PC-3 (cell line): ENCODE measurements at regions not wholly inside any gene's neighbourhood (a gene's known extent, or its start where the extent isn't known, plus 50 kb on each side); places are given as distances from the start of the nearest gene placed in this dataset.

ENCODE experiments used
- ATAC-seq: fragments of 200-7000 bp; cut with Tn5 transposase; 2 replicates; pipeline ENCODE4 v1.9.1; 2020; ENCODE audit warnings: mild to moderate bottlenecking, moderate library complexity
- BruUV-seq: library from RNA; stranded (reverse); fragments of 400-500 nt; replicated peaks from 2 replicates; lab custom pipeline; 2021; lab: Mats Ljungman, UMichigan
- CTCF ChIA-PET: fragments of 300-600 bp; sonication (Branson Sonifier 250); formaldehyde crosslinking; loops from one replicate; lab custom pipeline; 2022; ENCODE audit warnings: antibody characterized with exemption; lab: Charles Lee
- POLR2A ChIA-PET: fragments of 300-600 bp; sonication (Branson Sonifier 250); formaldehyde crosslinking; loops from one replicate; lab custom pipeline; 2022; ENCODE audit warnings: antibody characterized with exemption; ENCODE audit not compliant: unreplicated experiment; lab: Charles Lee
- DNase-seq: peaks from one replicate; pipeline ENCODE4 v3.0.0-alpha.2; 2015
- H2AFZ ChIP-seq: fragments of 300-600 bp; sonication (generic); 2 replicates; pipeline ENCODE4 v1.6.0; 2016; ENCODE audit warnings: antibody characterized with exemption, low read length
- H3F3A ChIP-seq: fragments of 300-600 bp; sonication (generic); one replicate; pipeline ENCODE4 v1.6.0; 2017; ENCODE audit warnings: antibody characterized with exemption, low read length, control low read depth, mild to moderate bottlenecking; ENCODE audit not compliant: unreplicated experiment
- H3K27ac ChIP-seq: fragments of 300-600 bp; sonication (generic); 2 replicates; pipeline ENCODE4 v1.5.1; 2016; ENCODE audit warnings: mild to moderate bottlenecking, low read length
- H3K27me3 ChIP-seq: fragments of 300-600 bp; sonication (generic); 2 replicates; pipeline ENCODE4 v1.6.1; 2016; ENCODE audit warnings: low read length, mixed read lengths
- H3K36me3 ChIP-seq: fragments of 300-600 bp; sonication (generic); 2 replicates; pipeline ENCODE4 v1.6.1; 2016; ENCODE audit warnings: low read depth, mixed run types, low read length, mixed read lengths
- H3K4me1 ChIP-seq: fragments of 300-600 bp; sonication (generic); 2 replicates; pipeline ENCODE4 v1.5.1; 2016; ENCODE audit warnings: low read length; ENCODE audit not compliant: insufficient read depth
- H3K4me2 ChIP-seq: fragments of 300-600 bp; sonication (generic); 2 replicates; pipeline ENCODE4 v1.6.0; 2016; ENCODE audit warnings: low read length
- H3K4me3 ChIP-seq: fragments of 300-600 bp; sonication (generic); 2 replicates; pipeline ENCODE4 v1.5.1; 2016; ENCODE audit warnings: mild to moderate bottlenecking, low read length, mixed read lengths
- H3K79me2 ChIP-seq: fragments of 300-600 bp; sonication (generic); 2 replicates; pipeline ENCODE4 v1.6.1; 2017; ENCODE audit warnings: low read length, mixed read lengths
- H3K9ac ChIP-seq: fragments of 300-600 bp; sonication (generic); 2 replicates; pipeline ENCODE4 v1.6.0; 2016; ENCODE audit warnings: mild to moderate bottlenecking, low read length
- H3K9me2 ChIP-seq: fragments of 300-600 bp; sonication (generic); replicated peaks from 2 replicates; pipeline ENCODE4 v1.6.1; 2016; ENCODE audit warnings: mixed run types, low read length, mixed read lengths
- H3K9me3 ChIP-seq: fragments of 300-600 bp; sonication (generic); 2 replicates; pipeline ENCODE4 v1.6.1; 2016; ENCODE audit warnings: low read length, mixed read lengths
- H4K20me1 ChIP-seq: fragments of 300-600 bp; sonication (generic); 2 replicates; pipeline ENCODE4 v1.6.1; 2016; ENCODE audit warnings: low read length, mixed read lengths
- EZH2 ChIP-seq: fragments of 300-600 bp; sonication (generic); IDR thresholded peaks from one replicate; pipeline ENCODE4 v1.6.1; 2017; ENCODE audit warnings: antibody characterized with exemption, mild to moderate bottlenecking, low read length; ENCODE audit not compliant: unreplicated experiment
- EZH2phosphoT487 ChIP-seq: fragments of 300-600 bp; sonication (generic); IDR thresholded peaks from 2 replicates; pipeline ENCODE4 v1.6.1; 2018; ENCODE audit warnings: mild to moderate bottlenecking, antibody characterized with exemption, low read length, borderline replicate concordance
- intact Hi-C: fragments of 100-400 bp; cut with micrococcal nuclease; formaldehyde crosslinking; loops from 2 replicates; pipeline ENCODE4 v1.9.0; 2023
- TF ChIP-seq, protein P1 (sequence below): fragments of 300-600 bp; sonication (generic); conservative IDR thresholded peaks from 2 replicates; pipeline ENCODE4 v1.5.1; 2017; ENCODE audit warnings: antibody characterized with exemption, low read depth, mild to moderate bottlenecking, low read length

DNA sequence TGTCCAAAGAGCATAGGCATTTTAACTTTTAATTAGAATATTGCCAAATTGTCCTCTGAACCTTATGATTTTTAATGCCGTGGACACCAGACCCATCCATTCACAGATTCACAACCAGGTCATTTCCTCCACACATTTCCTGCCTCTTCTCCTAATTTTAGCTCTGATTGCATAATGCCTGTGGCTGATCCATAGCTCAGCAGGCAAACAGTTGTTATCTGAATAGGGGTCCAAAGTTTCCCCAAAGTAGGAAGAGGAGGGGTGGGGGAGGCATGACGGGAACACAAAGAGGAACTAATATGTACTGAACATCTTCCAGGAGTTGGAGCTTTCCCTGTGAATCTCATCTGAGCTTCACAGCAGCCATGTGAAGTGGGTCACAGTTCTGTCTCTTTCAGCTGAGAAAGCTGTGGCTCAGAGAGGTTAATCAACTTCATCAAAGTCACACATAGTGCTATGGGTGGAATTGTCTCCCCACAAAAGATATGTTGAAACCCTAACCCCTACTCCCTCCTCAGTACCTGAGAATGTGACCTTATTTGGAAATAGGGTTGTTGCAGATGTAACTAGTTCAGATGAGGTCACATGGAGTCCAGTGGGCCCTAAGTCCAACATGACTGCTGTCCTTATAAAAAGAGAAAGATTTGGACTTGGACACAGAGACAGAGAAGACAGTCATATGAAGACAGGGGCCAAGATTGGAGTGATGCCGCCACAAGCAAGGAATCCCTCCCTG lies 106.7 kb upstream of the AGBL1 start:
- CTCF ChIA-PET = no interaction called here
- POLR2A ChIA-PET = no interaction called here
- H3K4me1 ChIP-seq = no peaks in the 10 kb centered on the region
- no peak for DNase-seq
- H3F3A ChIP-seq = no peaks in the 10 kb centered on the region
- H3K27ac ChIP-seq = no peak overlapping the region
- BruUV-seq = no TSS peak
- no peak overlapping the region for H3K4me2 ChIP-seq
- no peak overlapping the region for H2AFZ ChIP-seq
- no peaks in the 10 kb centered on the region for H3K36me3 ChIP-seq
- intact Hi-C loops = no loop called here
- H3K27me3 ChIP-seq = 0 out of 2 replicates have a peak, but pooled peaks cover 8% of the 10 kb centered on the region
- ATAC-seq = no peak
- TF ChIP-seq EZH2phosphoT487 (no peak), EZH2 (no peak)
- TF ChIP-seq, protein P1, sequence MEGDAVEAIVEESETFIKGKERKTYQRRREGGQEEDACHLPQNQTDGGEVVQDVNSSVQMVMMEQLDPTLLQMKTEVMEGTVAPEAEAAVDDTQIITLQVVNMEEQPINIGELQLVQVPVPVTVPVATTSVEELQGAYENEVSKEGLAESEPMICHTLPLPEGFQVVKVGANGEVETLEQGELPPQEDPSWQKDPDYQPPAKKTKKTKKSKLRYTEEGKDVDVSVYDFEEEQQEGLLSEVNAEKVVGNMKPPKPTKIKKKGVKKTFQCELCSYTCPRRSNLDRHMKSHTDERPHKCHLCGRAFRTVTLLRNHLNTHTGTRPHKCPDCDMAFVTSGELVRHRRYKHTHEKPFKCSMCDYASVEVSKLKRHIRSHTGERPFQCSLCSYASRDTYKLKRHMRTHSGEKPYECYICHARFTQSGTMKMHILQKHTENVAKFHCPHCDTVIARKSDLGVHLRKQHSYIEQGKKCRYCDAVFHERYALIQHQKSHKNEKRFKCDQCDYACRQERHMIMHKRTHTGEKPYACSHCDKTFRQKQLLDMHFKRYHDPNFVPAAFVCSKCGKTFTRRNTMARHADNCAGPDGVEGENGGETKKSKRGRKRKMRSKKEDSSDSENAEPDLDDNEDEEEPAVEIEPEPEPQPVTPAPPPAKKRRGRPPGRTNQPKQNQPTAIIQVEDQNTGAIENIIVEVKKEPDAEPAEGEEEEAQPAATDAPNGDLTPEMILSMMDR = no peak
- no peaks in the 10 kb centered on the region for H3K79me2 ChIP-seq
- no peaks in the 10 kb centered on the region for H4K20me1 ChIP-seq
- no peak overlapping the region for H3K4me3 ChIP-seq
- no peak overlapping the region for H3K9ac ChIP-seq
- H3K9me3 ChIP-seq = no peaks in the 10 kb centered on the region
- H3K9me2 ChIP-seq = no peaks in the 10 kb centered on the region

DNA sequence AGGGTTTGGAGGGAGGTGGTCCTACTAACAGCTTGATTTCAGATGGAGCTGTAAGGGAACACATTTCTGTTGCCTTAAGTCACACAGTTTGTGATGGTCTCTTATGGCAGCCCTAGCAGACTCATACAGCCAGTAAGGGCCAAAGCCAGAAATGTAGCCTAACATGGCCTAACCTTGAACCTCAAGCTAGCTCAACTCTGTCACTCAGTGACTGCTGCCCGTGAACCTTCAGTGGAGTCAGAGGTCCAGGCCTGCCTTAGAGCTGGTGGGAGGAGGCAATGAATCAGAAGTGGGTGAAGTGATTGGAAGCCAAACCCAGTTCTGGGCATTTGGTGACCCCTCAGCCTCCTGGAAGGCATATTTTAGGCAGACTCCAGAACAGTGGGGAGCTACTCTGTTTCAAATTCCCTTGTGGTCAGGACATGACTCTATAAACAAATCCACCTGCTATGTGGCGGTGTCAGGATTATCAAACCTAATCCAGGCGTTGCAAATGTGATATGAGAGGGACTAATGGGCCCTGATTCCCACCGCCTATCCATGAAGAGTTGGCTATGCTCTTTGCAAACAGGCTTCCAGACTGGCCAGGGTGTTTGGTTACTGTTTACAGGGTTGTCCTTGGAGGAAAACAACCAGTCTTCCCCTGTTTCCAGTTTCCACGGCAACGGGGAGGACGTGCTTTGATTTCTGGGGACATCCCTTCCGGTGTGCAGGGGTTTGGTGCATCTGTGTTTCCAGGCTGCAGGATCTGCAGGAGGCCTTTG lies 105.9 kb upstream of the AGBL1 start:
- Histone ChIP-seq H3K4me2 (no peak overlapping the region), H3K9ac (no peak overlapping the region), H2AFZ (no peak overlapping the region), H3K4me3 (no peak overlapping the region), H3K4me1 (no peaks in the 10 kb centered on the region), H3K27ac (no peak overlapping the region), H3K9me2 (no peaks in the 10 kb centered on the region), H3K36me3 (no peaks in the 10 kb centered on the region), H3F3A (no peaks in the 10 kb centered on the region), H3K79me2 (no peaks in the 10 kb centered on the region), H3K27me3 (peaks cover 9% of the 10 kb centered on the region; the same call in 1 of the 2 replicates), H3K9me3 (no peaks in the 10 kb centered on the region), H4K20me1 (no peaks in the 10 kb centered on the region)
- ChIA-PET POLR2A (no interaction called here), CTCF (no interaction called here)
- no peak for ATAC-seq
- TF ChIP-seq, protein P1 = no peak
- no peak for TF ChIP-seq EZH2
- no peak for TF ChIP-seq EZH2phosphoT487
- intact Hi-C loops = no loop called here
- no peak for DNase-seq
- BruUV-seq = no TSS peak

DNA sequence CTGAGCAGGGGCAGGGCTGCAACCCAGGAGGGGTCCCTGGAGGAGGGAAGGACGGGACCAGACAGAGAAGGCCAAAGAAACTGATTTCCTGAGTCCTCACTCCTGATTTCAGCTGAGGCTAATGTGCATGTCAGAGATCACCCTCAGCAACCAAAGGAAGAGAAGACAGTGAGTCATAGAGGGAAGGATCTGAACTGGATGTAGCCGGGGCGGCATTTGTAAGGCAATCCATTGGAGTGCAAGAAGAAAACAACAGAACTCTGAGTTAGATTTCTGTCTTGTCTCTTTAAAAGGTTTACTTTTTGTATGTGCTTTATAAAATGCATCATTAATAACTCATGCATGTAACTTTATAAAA lies 105.3 kb upstream of the AGBL1 start:
- no peaks in the 10 kb centered on the region for H3F3A ChIP-seq
- no peak overlapping the region for H3K4me3 ChIP-seq
- no peak overlapping the region for H3K27ac ChIP-seq
- CTCF ChIA-PET = no interaction called here
- ATAC-seq = no peak
- H3K79me2 ChIP-seq = no peaks in the 10 kb centered on the region
- no peak overlapping the region for H3K9ac ChIP-seq
- H3K4me1 ChIP-seq = no peaks in the 10 kb centered on the region
- POLR2A ChIA-PET = no interaction called here
- no peak overlapping the region for H2AFZ ChIP-seq
- DNase-seq = no peak
- no peaks in the 10 kb centered on the region for H3K9me2 ChIP-seq
- peaks cover 13% of the 10 kb centered on the region; the same call in 1 of the 2 replicates for H3K27me3 ChIP-seq
- no peaks in the 10 kb centered on the region for H4K20me1 ChIP-seq
- intact Hi-C loops = no loop called here
- H3K4me2 ChIP-seq = no peak overlapping the region
- no peaks in the 10 kb centered on the region for H3K9me3 ChIP-seq
- no peak for TF ChIP-seq EZH2
- TF ChIP-seq, protein P1 = no peak
- no peak for TF ChIP-seq EZH2phosphoT487
- no TSS peak for BruUV-seq
- H3K36me3 ChIP-seq = no peaks in the 10 kb centered on the region
